B cell (primary cell): ENCODE measurements at regions not wholly inside any gene's neighbourhood (a gene's known extent, or its start where the extent isn't known, plus 50 kb on each side); places are given as distances from the start of the nearest gene placed in this dataset.

Experiments used
- CTCF ChIP-seq: fragments of 200-600 bp; IDR thresholded peaks from one replicate; pipeline ENCODE4 v1.8.0; 2022; ENCODE audit warnings: antibody characterized with exemption, mild to moderate bottlenecking
- EZH2 ChIP-seq: IDR thresholded peaks from 2 replicates; pipeline ENCODE4 v1.6.1; 2012; ENCODE audit warnings: borderline replicate concordance, low read depth, mild to moderate bottlenecking, moderate library complexity, low read length; ENCODE audit not compliant: insufficient read depth, poor library complexity, severe bottlenecking

GRCh38 chr2:39534095-39534711, 97.1 kb upstream of the MAP4K3 start:
- no peak for TF ChIP-seq CTCF
- TF ChIP-seq EZH2 = no peak
